HG03097 (cell line): ENCODE measurements at regions not wholly inside any gene's neighbourhood (a gene's known extent, or its start where the extent isn't known, plus 50 kb on each side); places are given as distances from the start of the nearest gene placed in this dataset.

Experiments used
- ATAC-seq: cut with Tn5 transposase; IDR thresholded peaks from one replicate; pipeline ENCODE4 v1.9.1; 2021; ENCODE audit not compliant: unreplicated experiment, low FRiP score

- ATAC-seq: no peak
Observed at GRCh38 chr3:127461286-127461910, 129.1 kb downstream of the TPRA1 start.

DNA sequence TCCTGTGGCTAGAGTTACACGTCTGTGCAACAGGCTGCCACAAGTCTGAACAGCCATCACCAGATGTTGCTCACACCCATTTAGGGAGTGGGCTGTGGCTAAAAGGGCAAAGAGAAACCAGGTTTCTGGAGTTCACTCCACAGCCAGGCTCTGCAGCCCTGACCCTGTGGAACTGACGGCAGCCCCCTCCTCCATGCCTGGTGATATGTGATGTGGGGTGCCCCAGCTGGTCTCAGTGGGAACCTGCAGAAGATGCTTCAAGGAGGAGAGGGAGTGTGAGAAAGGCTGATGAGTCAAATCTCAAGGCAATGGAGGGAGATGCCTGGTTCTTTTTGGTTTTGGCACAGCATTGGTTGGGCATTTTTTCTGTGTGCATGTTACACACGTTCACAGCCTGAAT lies 130.6 kb downstream of the TPRA1 start:
- no peak for ATAC-seq

GRCh38 chr3:127458696-127459604 lies 131.6 kb downstream of the TPRA1 start:
- ATAC-seq: no peak

DNA sequence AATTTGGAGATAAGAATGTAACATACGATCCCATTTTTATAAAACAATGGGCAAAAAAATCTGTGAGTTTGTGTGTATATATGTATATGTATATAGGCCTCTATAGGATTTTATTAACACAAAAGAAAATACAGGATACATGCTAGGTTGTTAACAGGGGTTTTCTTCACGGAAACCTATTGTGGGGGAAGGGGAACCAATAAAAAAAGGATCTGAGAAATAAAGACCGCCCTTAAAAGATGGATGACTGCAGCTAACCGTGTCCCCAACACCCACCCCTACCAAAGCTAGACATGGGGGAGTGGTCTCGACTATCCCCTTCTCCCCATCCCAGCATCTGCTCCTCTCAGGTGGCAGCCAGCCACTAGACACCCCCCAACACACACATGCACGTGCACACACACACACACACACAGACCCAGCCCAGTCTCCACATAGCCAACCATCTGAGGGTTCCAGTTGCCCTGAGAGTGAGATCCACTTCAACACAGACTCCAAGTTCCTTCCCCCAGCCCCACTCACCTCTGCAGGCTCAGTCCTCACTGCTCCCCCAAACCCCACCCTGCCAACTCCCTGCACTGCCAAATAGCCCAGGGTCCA lies 132.9 kb downstream of the TPRA1 start:
- no peak for ATAC-seq

GRCh38 chr3:127457094-127457475 lies 133.4 kb downstream of the TPRA1 start:
- no peak for ATAC-seq

- no peak for ATAC-seq
Observed at GRCh38 chr3:127456471-127457093, 134.0 kb downstream of the TPRA1 start.

GRCh38 chr3:127455541-127456450 lies 134.7 kb downstream of the TPRA1 start:
- peak; percentile 67 for ATAC-seq

- ATAC-seq: no peak
Observed at GRCh38 chr3:127454968-127455367, 135.6 kb downstream of the TPRA1 start.

DNA sequence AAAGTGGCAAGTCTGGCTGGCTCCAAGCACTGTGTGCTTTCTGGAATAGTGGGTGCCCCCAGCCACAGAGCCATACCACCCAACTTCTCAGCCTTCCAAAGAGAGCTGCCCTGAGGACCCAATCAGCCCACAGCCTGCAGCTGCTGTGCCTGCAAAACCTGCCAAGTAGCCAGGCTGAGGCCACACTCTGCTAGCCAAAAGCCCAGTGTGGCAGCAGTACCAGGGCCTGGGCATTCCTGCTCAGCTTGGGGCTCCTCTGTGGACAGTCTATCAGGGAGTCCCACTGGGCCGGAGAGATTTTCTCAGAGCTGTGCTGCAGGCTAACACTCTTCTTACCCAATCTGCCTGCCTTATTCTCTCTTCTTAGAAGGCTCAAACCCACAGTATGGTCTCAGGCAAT lies 136.5 kb downstream of the TPRA1 start:
- ATAC-seq: no peak

DNA sequence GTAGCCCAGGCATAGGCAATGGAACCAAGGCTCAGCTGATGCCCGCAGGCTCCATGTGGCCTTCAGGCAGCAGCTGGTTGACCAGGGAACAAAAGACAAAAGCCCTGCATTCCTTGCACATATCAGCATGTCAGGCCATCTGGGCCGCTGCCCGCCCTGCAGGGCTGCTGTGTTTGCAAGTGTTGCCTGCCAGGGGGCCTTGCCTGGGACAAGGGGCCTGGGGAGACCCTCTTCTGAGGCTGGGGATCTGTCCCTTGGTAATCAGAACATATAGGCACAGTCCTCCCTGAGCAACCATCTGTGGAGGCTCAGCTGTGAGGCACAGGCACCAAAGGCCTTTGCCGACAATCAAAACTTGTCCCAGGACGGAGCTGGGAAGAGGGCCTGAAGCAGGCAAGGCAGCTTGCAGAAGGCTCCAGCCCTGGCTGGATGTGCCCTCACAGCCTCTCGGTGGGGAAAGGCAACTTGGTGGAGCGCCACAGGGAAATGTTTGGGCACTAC lies 138.2 kb downstream of the TPRA1 start:
- ATAC-seq: no peak

- ATAC-seq: no peak
Observed at GRCh38 chr3:127451321-127451720, 139.2 kb downstream of the TPRA1 start.

DNA sequence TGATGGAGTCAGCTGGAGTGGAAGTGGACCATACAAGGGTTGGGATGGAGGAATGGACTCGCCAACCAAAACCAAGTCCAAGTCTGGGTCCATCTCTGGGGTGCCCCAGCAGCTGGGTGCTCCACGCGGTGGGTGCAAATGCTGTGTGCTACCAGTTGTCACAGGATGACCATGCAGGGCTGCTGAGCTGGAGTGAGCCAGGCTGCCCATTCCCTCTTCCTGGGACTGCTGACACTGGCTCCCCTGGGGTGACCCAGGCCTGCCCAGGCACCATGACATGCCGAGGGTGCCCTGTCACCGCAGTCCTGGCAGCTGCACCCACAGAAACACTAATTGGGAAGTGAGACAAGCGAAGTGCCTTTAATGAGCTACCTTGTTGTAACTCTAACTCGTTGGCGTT lies 140.2 kb downstream of the TPRA1 start:
- ATAC-seq: no peak

- no peak for ATAC-seq
Observed at GRCh38 chr3:127449486-127450212, 140.9 kb downstream of the TPRA1 start.

DNA sequence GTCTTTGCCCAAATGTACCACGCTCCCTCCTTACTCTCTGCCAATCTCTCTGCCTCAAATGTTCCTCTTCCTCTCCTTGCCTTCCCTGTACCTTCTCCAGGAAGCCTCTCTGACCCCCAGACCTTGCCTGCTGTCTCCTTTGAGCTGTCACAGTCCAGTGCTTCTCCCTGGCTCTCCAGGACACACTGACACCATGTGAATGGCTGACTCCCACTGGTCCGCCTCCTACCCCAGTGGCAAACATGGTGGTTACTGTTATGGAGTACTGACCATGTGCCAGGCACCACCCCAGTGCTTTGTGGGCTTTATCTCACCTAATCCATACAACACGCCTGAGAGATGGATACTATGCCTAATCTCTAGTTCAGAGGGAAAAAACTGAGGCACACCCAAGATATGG lies 141.9 kb downstream of the TPRA1 start:
- no peak for ATAC-seq

DNA sequence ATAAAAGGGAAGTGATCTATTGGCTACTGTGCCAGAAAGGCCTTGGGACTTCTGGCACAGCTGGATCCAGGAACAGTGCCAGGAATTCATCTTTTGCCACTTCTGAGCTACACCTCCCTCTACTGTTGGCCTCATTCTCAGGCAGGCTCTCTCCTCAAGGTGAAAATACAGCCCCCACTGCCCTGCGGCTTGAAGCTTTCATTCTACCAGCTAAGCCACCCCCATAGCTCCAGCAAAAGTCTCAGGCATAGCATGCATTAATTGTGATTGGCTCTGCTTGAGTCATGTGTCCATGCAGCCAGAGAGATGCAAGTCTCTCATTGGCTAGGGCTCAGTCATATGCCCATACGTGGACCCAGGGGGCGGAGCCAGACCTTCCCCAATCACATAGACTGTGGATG lies 142.4 kb downstream of the TPRA1 start:
- ATAC-seq: no peak

DNA sequence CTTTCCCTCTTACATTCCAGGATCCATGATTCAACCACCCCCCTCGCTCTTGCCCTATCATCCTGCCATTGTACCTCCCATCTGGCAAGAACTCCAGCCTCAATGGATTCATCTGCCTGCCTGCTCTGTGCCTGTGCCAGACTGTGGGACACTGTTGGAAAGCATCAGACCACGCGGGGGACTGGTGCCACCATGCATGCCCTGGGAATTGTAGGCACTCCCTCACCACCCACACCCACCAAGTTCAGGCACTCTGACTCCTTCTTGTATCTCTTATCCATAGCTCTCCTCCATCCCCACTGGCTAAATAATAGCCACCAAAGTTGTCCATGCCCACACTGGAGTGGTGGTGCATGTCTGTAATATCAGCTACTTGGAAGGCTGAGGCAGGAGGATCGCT lies 143.8 kb downstream of the TPRA1 start:
- no peak for ATAC-seq

- ATAC-seq: no peak
Observed at GRCh38 chr3:127445581-127446343, 144.8 kb downstream of the TPRA1 start.

DNA sequence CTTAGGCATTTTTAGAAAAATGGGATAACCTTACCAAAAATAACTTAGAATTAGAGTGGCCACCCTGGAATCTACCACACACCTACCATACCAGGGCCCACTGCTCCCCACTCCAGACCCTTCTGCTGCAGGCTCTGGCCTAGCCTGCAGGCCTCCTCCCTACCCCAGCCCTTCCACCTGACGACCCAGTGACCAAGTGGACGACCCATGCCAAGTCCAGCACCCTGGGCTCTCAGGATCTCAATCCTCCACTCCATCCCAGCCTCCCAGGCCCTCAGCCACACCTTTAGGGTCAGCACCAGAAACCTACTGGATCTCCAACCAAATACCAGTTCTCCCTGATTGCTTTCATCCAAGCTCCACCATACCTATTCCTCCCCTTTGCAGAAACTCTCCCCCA lies 145.8 kb downstream of the TPRA1 start:
- ATAC-seq: no peak
